Sigmoid colon (tissue), 6 donors: ENCODE measurements at regions not wholly inside any gene's neighbourhood (a gene's known extent, or its start where the extent isn't known, plus 50 kb on each side); places are given as distances from the start of the nearest gene placed in this dataset.

Source experiments
- DNase-seq: peaks from one replicate; pipeline ENCODE4 v3.0.0-alpha.2; 2019
- H3K27ac ChIP-seq, 4 donors: fragments of 200-600 bp; sonication (generic); one replicate each; pipeline ENCODE4 v1.5.1; 2016 to 2019; ENCODE audit warnings: mild to moderate bottlenecking in 1 of 4
- H3K27me3 ChIP-seq, 3 donors: fragments of 200-600 bp; sonication (generic); one replicate each; pipeline ENCODE4 v1.5.1; 2019; ENCODE audit warnings: mild to moderate bottlenecking in 1 of 3
- H3K36me3 ChIP-seq, 4 donors: fragments of 200-600 bp; sonication (generic); one replicate each; pipeline ENCODE4 v1.5.1; 2016 to 2019
- H3K4me1 ChIP-seq, 4 donors: fragments of 200-600 bp; sonication (generic); one replicate each; pipeline ENCODE4 v1.5.1; 2017 to 2019
- H3K4me3 ChIP-seq, 4 donors: fragments of 200-600 bp; sonication (generic); one replicate each; pipeline ENCODE4 v1.5.1; 2017 to 2019; ENCODE audit warnings: mild to moderate bottlenecking in 2 of 4, moderate library complexity in 1 of 4
- H3K9me3 ChIP-seq, 4 donors: fragments of 200-600 bp in 3 of 4; sonication (generic) in 3 of 4; one replicate each; pipeline versions ENCODE4 v1.5.1 to v1.6.1; 2013 to 2019
- EP300 ChIP-seq, 4 donors: sonication (generic); formaldehyde crosslinking; IDR thresholded peaks; one replicate each; pipeline ENCODE4 v1.6.1; 2017; ENCODE audit warnings: antibody characterized with exemption in 4 of 4
- POLR2A ChIP-seq, 2 donors: fragments of 450-650 bp; IDR thresholded peaks; one replicate each; pipeline ENCODE4 v1.6.1; 2016; ENCODE audit warnings: antibody characterized with exemption in 2 of 2, mild to moderate bottlenecking in 2 of 2, moderate library complexity in 2 of 2
- POLR2AphosphoS5 ChIP-seq, 4 donors: sonication (generic); formaldehyde crosslinking; IDR thresholded peaks; one replicate each; pipeline ENCODE4 v1.6.1; 2017; ENCODE audit warnings: antibody characterized with exemption in 4 of 4
- WGBS, 2 donors: extraction: QIAGEN DNeasy Blood & Tissue Kit; methylation state at CpG; one replicate each; pipeline ENCODE4 v1.1.7; 2013; 5-methylcytosine and 5-hydroxymethylcytosine counted together
- intact Hi-C: fragments of 100-400 bp; cut with DNase I; formaldehyde crosslinking; loops from one replicate; pipeline ENCODE4 v1.15.1; 2023
- TF ChIP-seq, protein P1 (sequence below), 4 experiments: fragments of 450-650 bp in 3 of 4; fragments of 200-600 bp in 1 of 4; IDR thresholded peaks; one replicate each; pipeline ENCODE4 v1.5.1; 2016 to 2019; ENCODE audit warnings: antibody characterized with exemption in 4 of 4, mild to moderate bottlenecking in 3 of 4, moderate library complexity in 2 of 4
- donor health status: healthy with polysubstance abuse.
- donor health status: healthy.

DNA sequence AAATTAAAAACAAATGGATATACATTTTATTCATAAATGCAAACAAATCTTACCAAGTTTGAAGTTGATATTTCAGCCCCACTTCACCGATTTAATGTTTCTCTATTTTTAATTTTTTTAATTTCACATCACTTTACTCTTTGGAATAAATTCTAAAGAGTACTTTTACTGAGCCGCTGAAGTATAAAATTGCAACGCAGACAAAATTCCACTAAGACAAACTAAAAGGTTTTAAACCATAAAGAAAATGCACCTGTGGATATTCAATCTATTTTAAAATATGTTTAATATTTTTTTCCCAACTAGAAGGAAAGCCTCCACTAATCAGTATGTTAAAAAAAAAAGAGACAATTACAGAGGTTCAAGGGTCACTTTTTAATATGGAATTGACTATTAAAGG is 1073.9 kb upstream of the CRIM1 start:
- intact Hi-C loops: no loop called here
- WGBS, 2 donors: 91 to 92% methylated on average over 3 of the region's 3 CpGs

DNA sequence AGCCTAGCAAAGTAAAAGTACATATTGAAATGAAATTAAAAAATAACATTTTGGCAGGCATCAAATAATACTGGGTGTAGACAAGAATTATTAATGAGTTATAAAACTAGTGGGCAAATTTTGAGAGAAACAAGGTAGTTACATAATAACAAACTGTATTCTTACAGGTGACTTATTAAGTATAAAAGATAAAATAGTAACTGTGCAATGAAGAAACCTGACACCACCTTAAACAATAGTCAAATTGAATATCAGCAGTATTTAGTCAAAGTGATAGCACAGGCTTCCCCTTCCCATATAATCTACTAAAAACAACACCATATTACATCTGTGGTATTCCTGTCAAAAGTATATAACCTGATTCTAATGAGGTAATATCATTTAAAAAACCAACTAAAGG is 1099.8 kb upstream of the CRIM1 start:
- Histone ChIP-seq H3K36me3 (no peaks in the 10 kb centered on the region), H3K4me1 (no peaks in the 10 kb centered on the region), H3K27me3 (no peaks in the 10 kb centered on the region), H3K27ac (no peak overlapping the region), H3K9me3 (no peaks in the 10 kb centered on the region), H3K4me3 (no peak overlapping the region)
- TF ChIP-seq POLR2A (IDR thresholded peaks at IDR 0.05): no peak
- TF ChIP-seq POLR2AphosphoS5 (IDR thresholded peaks at IDR 0.05): no peak
- TF ChIP-seq, protein P1, sequence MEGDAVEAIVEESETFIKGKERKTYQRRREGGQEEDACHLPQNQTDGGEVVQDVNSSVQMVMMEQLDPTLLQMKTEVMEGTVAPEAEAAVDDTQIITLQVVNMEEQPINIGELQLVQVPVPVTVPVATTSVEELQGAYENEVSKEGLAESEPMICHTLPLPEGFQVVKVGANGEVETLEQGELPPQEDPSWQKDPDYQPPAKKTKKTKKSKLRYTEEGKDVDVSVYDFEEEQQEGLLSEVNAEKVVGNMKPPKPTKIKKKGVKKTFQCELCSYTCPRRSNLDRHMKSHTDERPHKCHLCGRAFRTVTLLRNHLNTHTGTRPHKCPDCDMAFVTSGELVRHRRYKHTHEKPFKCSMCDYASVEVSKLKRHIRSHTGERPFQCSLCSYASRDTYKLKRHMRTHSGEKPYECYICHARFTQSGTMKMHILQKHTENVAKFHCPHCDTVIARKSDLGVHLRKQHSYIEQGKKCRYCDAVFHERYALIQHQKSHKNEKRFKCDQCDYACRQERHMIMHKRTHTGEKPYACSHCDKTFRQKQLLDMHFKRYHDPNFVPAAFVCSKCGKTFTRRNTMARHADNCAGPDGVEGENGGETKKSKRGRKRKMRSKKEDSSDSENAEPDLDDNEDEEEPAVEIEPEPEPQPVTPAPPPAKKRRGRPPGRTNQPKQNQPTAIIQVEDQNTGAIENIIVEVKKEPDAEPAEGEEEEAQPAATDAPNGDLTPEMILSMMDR (IDR thresholded peaks at IDR 0.05): no peak
- TF ChIP-seq EP300 (IDR thresholded peaks at IDR 0.05): no peak
- intact Hi-C loops: no loop called here
- no peak for DNase-seq

More for the DNA sequence above, 1073.9 kb upstream of the CRIM1 start:
- no peak for DNase-seq
- H3K27ac ChIP-seq: no peak overlapping the region
- no peaks in the 10 kb centered on the region for H3K4me1 ChIP-seq
- no peaks in the 10 kb centered on the region for H3K9me3 ChIP-seq
- no peak for TF ChIP-seq POLR2A (IDR thresholded peaks at IDR 0.05)
- TF ChIP-seq, protein P1 (IDR thresholded peaks at IDR 0.05): no peak
- H3K36me3 ChIP-seq: no peaks in the 10 kb centered on the region
- H3K4me3 ChIP-seq: no peak overlapping the region
- H3K27me3 ChIP-seq: no peaks in the 10 kb centered on the region

DNA sequence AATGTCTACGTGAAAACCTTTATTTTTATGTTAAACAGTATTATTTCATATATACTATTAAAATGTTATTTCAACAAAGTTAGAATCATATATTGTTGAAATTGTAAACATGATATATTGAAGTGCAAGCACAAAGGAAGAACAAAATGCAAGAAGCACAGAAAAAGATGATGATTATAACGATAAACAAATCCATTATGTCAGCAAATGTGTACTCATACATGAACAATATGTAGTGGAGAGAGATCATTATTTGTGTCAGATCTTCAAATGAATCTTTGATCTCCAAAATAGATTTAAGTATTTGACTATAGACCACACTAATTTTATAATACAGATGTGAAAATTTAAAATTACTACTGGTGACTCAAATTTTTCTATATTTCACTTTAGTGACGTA is 1104.4 kb upstream of the CRIM1 start:
- TF ChIP-seq POLR2AphosphoS5 (IDR thresholded peaks at IDR 0.05): no peak
- no peak for TF ChIP-seq POLR2A (IDR thresholded peaks at IDR 0.05)
- TF ChIP-seq, protein P1 (IDR thresholded peaks at IDR 0.05): no peak
- no peak for TF ChIP-seq EP300 (IDR thresholded peaks at IDR 0.05)
- no peak for DNase-seq
- H3K4me1 ChIP-seq: no peaks in the 10 kb centered on the region
- H3K4me3 ChIP-seq: no peak overlapping the region
- no peak overlapping the region for H3K27ac ChIP-seq
- no peaks in the 10 kb centered on the region for H3K27me3 ChIP-seq
- H3K9me3 ChIP-seq: no peaks in the 10 kb centered on the region
- WGBS, 2 donors: 80 to 84% methylated on average over 3 of the region's 3 CpGs
- intact Hi-C loops: no loop called here
- H3K36me3 ChIP-seq: no peaks in the 10 kb centered on the region

DNA sequence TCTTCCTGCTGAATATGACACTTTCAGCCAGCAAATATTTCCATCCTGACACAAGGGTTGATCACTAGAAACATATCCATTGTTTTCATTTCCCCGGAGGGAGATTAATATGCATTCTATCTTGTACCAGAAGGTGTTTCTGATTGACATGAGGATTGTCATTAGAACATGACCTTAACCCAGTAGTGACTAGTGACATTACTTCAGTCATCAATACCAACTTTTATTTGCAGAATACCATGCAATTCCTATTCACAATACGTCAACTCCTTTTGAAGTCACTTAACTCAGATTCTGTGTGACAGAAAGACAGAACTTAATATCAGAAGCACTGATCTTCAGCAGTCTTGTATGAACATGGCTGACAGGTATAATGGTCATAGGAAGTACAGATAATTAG is 1108.9 kb upstream of the CRIM1 start:
- no peaks in the 10 kb centered on the region for H3K27me3 ChIP-seq
- no peaks in the 10 kb centered on the region for H3K36me3 ChIP-seq
- H3K4me3 ChIP-seq: no peak overlapping the region
- no peak for DNase-seq
- H3K9me3 ChIP-seq: no peaks in the 10 kb centered on the region
- no peaks in the 10 kb centered on the region for H3K4me1 ChIP-seq
- 89% methylated on average over 2 of the region's 2 CpGs for WGBS, 2 donors
- H3K27ac ChIP-seq: no peak overlapping the region
- TF ChIP-seq POLR2A (IDR thresholded peaks at IDR 0.05): no peak
- TF ChIP-seq, protein P1 (IDR thresholded peaks at IDR 0.05): no peak
- no peak for TF ChIP-seq POLR2AphosphoS5 (IDR thresholded peaks at IDR 0.05)
- no peak for TF ChIP-seq EP300 (IDR thresholded peaks at IDR 0.05)
- intact Hi-C loops: no loop called here

DNA sequence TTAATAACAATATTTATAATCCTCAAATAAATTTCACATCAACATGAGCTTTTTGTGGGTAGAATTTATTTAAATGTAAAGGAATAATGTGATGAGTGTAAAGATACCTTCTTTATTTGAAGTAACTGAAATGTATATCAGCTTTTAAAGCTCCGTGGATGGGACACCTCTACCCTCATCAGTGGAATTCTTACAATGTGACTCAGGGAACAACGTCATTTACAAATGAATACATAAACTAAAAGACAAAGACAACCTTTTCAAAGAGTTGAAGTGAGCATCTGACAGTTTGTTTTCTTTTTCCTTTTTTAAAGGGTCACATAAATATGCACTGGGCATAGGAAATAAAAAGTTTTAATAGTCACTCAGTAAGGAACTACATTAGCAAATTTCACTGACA is 1127.0 kb upstream of the CRIM1 start:
- no peaks in the 10 kb centered on the region for H3K27me3 ChIP-seq
- no peak for DNase-seq
- TF ChIP-seq EP300 (IDR thresholded peaks at IDR 0.05) (no peak), POLR2A (IDR thresholded peaks at IDR 0.05) (no peak), POLR2AphosphoS5 (IDR thresholded peaks at IDR 0.05) (no peak)
- TF ChIP-seq, protein P1 (IDR thresholded peaks at IDR 0.05): no peak
- H3K4me1 ChIP-seq: no peaks in the 10 kb centered on the region
- 29 to 31% methylated on average over 2 of the region's 2 CpGs for WGBS, 2 donors
- no peaks in the 10 kb centered on the region for H3K36me3 ChIP-seq
- H3K4me3 ChIP-seq: no peak overlapping the region
- no peaks in the 10 kb centered on the region for H3K9me3 ChIP-seq
- H3K27ac ChIP-seq: no peak overlapping the region
- intact Hi-C loops: no loop called here
